ENCODE measurements at regions not wholly inside any gene's neighbourhood (a gene's known extent, or its start where the extent isn't known, plus 50 kb on each side); places are given as distances from the start of the nearest gene placed in this dataset.

GRCh38 chr20:40223810-40224209 lies 465.2 kb downstream of the MAFB start:
- H3K27ac ChIP-seq = no peak overlapping the region
- TF ChIP-seq CTCF (conservative IDR thresholded peaks at IDR 0.05) = no peak

GRCh38 chr20:40218971-40219370 lies 470.1 kb downstream of the MAFB start:
- no peak overlapping the region for H3K27ac ChIP-seq

GRCh38 chr20:40218316-40218969 lies 470.6 kb downstream of the MAFB start:
- no peak overlapping the region for H3K27ac ChIP-seq
- no peak for TF ChIP-seq CTCF (conservative IDR thresholded peaks at IDR 0.05)

More at GRCh38 chr20:40218971-40219370, 470.1 kb downstream of the MAFB start:
- TF ChIP-seq CTCF (conservative IDR thresholded peaks at IDR 0.05) = no peak

- H3K27ac ChIP-seq = no peak overlapping the region
- no peak for TF ChIP-seq CTCF (conservative IDR thresholded peaks at IDR 0.05)
These were observed 481.4 kb downstream of the MAFB start for GRCh38 chr20:40207655-40208054.

- TF ChIP-seq CTCF (conservative IDR thresholded peaks at IDR 0.05) = no peak
- no peak overlapping the region for H3K27ac ChIP-seq
These were observed 483.1 kb downstream of the MAFB start for GRCh38 chr20:40205971-40206370.

- TF ChIP-seq CTCF (conservative IDR thresholded peaks at IDR 0.05) = no peak
- H3K27ac ChIP-seq = no peak overlapping the region
These were observed 486.0 kb downstream of the MAFB start for GRCh38 chr20:40203032-40203431.

- no peak overlapping the region for H3K27ac ChIP-seq
These were observed 491.3 kb downstream of the MAFB start for GRCh38 chr20:40197691-40198090.

More at GRCh38 chr20:40197691-40198090, 491.3 kb downstream of the MAFB start:
- no peak for TF ChIP-seq CTCF (conservative IDR thresholded peaks at IDR 0.05)

All from VCaP (cell line).